Heart left ventricle (tissue), 13 donors: ENCODE measurements at regions not wholly inside any gene's neighbourhood (a gene's known extent, or its start where the extent isn't known, plus 50 kb on each side); places are given as distances from the start of the nearest gene placed in this dataset.

Experiments used
- POLR2A ChIP-seq, 2 donors: fragments of 450-650 bp; IDR thresholded peaks; one replicate each; pipeline ENCODE4 v1.6.1; 2017; ENCODE audit warnings: antibody characterized with exemption in 2 of 2, mild to moderate bottlenecking in 2 of 2, moderate library complexity in 2 of 2
- TF ChIP-seq, protein P1 (sequence below), 12 donors: fragments of 200-600 bp; sonication (generic) in 4 of 12; IDR thresholded peaks; one replicate each; pipeline versions ENCODE4 v1.5.0 to v1.8.0; 2018 to 2022; ENCODE audit warnings: antibody characterized with exemption in 12 of 12, mild to moderate bottlenecking in 5 of 12
- donor health status: ischemic (EF 13 %, LVEDD 7.1; RV severe dilation, severe dysfunction).
- donor health status: DM: no; HTN: yes; CAD: no.
- donor health status: DM: no; HTN: no; CAD: no.
- donor health status: ischemic (EF 25% LVEDD 6.9; RV normal size, moderate dysfunction).
- donor health status: ischemic (EF 25% LVEDD 5.7; RV mildly dilated, moderate dysfunction).
- donor health status: ischemic (EF 35%, LVEDD 5.7; RV mildly dilated, moderate dysfunction).
- donor health status: nonischemic (EF 11% LVEDD 7.7; RV severe dilation, severe dysfunction).
- donor health status: DM: yes; HTN: yes; CAD: no.
- donor health status: PGD.
- donor health status: ischemic (EF 29% LVEDD 5.4; RV normal size, mild dysfunction).
- donor health status: nonischemic (EF 23%, LVEDD 6.1; RV moderate dilation, normal function).

DNA sequence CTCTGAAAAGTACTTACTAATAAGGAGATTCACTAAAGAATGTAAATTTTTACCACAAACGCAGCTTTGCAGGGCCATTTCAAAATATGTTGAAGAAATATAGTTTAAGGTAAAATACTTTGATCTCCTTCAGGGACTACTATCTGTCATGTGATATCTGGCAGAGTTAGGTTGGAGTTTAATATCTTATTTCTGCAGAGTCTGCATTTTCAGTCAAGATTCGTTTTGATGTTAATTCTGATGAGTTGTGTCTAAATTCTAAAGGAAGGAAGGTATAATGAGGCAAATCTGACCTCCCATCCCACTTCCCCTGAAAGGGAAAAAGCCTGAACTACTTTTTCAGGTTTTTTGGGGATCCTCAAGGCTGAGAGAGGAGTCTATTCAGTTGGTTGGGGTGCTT lies 123.9 kb upstream of the TECRL start:
- TF ChIP-seq, protein P1, sequence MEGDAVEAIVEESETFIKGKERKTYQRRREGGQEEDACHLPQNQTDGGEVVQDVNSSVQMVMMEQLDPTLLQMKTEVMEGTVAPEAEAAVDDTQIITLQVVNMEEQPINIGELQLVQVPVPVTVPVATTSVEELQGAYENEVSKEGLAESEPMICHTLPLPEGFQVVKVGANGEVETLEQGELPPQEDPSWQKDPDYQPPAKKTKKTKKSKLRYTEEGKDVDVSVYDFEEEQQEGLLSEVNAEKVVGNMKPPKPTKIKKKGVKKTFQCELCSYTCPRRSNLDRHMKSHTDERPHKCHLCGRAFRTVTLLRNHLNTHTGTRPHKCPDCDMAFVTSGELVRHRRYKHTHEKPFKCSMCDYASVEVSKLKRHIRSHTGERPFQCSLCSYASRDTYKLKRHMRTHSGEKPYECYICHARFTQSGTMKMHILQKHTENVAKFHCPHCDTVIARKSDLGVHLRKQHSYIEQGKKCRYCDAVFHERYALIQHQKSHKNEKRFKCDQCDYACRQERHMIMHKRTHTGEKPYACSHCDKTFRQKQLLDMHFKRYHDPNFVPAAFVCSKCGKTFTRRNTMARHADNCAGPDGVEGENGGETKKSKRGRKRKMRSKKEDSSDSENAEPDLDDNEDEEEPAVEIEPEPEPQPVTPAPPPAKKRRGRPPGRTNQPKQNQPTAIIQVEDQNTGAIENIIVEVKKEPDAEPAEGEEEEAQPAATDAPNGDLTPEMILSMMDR (IDR thresholded peaks at IDR 0.05): no peak
- TF ChIP-seq POLR2A (IDR thresholded peaks at IDR 0.05): no peak
